Right renal pelvis (tissue), 4 donors: ENCODE measurements at regions not wholly inside any gene's neighbourhood (a gene's known extent, or its start where the extent isn't known, plus 50 kb on each side); places are given as distances from the start of the nearest gene placed in this dataset.

Experiments used
- DNase-seq, 4 donors: peaks; one replicate each; pipeline ENCODE4 v3.0.0-alpha.2; 2013; ENCODE audit warnings: low read depth in 4 of 4, low spot score in 3 of 4, missing footprints in 1 of 4

DNA sequence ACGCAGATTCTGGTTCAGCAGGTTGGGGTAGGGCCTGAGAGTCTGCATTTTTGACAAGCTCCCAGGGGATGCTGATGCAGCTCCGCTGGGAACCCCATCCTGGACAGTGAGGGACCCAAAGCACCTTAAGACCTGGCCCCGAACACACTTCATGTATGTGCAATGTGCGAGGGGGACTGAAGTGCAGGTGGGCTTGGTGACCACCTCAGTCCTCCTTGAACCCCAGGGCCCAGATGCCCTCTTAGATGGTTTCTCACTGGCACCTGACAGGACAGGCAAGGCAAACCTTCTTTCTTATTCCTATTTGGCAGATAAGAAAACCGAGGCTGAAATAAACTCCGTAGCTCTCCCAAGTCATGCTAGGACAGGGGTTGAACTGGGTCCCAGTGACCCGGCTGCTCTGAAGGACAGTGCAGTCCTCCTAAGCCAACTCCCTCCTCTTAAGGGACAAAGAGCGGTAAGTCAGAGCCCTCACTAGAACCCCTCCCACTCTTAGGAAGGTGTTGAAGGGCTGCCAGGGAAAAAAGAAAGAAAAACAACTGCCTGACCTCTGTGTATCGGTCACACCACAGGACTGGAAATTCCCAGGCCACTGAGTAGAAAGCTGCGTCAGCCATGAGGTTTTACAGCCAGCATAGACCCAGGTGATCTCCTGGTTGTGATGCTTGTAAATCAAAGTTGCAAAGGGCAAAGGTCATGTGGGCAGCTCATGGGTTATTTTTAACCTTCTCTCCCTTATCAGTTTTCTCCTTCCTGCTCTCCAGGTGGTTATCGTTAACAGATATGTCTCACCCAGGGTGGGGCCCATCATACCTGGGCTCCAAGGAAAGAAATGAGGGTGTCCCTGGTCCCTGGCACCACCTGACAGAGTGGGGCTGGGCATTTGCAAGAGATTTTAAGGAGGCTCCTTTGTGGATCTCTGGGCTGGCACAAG is 90.9 kb upstream of the SMNDC1 start:
- DNase-seq, result no peak

DNA sequence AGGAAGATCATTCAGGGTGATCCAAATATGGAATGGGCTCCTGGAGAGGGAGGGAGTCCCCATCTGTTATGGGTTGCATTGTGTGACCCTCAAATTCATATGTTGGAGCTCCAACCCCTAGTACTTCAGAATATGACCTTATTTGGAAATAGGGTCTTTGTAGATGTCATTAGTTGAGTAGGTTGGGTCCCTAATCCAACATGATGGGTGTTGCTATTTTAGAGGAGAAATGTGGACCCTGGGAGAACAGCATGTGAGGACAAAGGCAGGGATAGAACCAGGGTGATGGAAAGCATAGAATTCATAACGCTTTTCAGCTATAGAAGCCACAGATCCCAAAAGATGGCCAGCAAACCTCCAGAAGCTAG is 91.5 kb upstream of the SMNDC1 start:
- DNase-seq, result no peak

DNA sequence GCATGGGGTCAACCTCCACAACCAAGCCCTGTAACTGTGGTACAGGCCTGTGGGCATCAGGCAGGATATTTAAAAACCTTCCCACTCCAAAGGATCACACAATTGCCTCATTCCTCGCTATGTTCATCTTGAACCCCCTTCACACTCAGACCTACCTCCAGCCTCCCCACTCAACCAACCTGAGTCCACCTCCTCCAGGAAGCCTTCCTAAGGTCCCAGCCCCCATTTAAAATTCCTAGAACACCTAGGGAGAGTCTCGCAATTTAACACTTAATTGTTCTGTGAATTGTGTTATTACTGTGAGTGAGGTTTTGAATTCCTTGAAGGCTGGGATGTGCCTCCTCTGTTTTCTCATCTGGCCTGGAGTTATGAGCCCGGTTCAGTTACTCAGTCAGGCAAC is 93.1 kb upstream of the SMNDC1 start:
- DNase-seq, result no peak

- no peak for DNase-seq
Measured at GRCh38 chr10:110398419-110399105, 93.8 kb upstream of the SMNDC1 start.

DNA sequence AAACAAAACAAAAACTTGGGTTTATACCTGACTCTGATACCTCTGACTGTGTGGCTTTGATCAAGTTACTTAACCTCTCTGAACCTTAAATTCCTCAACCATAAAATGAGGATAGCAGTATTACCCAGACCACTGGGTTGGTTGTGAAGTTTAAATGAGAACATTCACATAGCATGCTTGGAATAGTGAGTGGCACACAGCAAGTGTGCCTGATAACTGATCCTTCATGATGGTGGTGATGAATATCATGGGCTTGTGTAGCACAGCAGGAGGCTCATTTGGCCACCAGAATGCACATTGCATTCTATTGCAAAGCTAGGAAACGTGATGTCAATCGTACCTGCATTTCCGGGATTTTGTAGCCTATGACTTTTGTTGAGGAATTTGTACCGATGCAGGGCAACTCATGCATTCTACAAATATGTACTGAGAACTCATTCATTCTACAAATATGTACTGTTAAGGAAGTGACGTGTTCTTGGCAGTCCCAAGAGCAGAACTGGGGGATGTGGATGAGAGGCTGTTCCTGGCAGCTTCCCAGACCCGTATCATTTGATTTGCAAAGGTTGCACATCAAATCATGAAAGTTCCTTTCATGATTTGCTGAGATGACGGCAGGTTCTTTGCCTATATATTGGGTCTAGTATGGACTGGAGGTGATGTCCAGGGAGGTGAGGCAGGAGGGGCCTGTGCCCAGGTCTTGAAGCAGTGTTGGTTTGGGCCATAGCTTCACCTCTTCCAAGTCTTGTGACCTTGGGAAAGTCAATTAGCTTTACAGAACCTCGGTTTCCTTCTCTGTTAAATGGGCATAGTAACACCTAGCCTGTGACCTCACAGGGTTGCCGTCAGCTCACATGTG is 94.6 kb upstream of the SMNDC1 start:
- no peak for DNase-seq

- no peak for DNase-seq
Measured at GRCh38 chr10:110399965-110400933, 95.5 kb upstream of the SMNDC1 start.

- no peak for DNase-seq
Measured at GRCh38 chr10:110401401-110402076, 96.2 kb upstream of the DUSP5 start.

DNA sequence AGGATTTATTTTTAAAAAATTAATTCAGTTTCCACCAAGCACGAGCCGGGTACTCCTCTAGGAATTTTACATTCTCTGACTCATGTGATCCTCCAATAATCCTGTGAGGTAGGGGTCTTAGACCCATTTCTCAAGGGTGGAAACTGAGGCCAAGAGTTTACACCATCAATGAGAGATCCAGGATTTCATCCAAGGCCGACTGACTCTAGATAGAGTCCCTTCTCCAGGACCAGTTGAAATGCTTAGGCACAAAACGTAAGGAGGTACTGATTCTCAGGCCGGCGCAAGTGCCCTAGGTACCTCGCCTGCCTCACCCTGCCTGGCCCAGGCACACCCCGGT is 95.7 kb upstream of the DUSP5 start:
- DNase-seq, result no peak

DNA sequence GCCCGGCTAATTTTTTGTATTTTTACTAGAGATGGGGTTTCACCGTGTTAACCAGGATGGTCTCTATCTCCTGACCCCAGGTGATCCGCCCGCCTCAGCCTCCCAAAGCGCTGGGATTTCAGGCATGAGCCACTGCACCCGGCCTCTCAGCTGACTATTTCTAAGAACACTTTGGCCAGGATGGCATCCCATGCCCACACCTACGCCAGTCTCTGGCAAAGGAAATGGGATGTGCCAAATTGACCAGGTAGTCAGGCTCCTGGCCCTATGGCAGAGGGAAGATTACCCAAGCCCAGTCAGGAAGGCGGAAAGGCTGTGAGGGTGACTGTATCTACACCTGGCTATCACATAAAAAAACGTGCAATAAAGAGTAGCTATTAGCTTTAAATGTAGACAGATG is 94.1 kb upstream of the DUSP5 start:
- no peak for DNase-seq

GRCh38 chr10:110404413-110404812 is 93.3 kb upstream of the DUSP5 start:
- no peak for DNase-seq

- DNase-seq, result no peak
Measured at GRCh38 chr10:110404825-110405224, 92.9 kb upstream of the DUSP5 start.

DNA sequence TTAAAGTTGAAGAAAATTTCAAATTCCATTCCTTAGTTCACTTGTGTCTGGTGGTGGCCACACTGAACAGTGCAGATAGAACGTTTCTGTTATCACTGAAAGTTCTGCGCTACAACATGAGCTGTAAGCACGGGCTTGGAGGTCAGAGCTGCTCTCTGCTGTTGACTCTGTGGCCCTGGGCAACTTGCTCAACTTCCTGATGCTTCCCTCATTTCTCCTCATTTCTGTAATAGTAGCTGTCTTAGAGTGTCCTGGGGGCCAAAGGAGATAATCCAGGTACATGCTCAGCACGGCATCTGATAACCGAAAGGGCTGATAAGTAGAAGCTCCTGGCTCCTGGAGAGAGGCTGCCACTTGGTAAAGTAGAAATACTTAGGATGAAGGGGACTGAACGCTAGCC is 92.3 kb upstream of the DUSP5 start:
- no peak for DNase-seq

DNA sequence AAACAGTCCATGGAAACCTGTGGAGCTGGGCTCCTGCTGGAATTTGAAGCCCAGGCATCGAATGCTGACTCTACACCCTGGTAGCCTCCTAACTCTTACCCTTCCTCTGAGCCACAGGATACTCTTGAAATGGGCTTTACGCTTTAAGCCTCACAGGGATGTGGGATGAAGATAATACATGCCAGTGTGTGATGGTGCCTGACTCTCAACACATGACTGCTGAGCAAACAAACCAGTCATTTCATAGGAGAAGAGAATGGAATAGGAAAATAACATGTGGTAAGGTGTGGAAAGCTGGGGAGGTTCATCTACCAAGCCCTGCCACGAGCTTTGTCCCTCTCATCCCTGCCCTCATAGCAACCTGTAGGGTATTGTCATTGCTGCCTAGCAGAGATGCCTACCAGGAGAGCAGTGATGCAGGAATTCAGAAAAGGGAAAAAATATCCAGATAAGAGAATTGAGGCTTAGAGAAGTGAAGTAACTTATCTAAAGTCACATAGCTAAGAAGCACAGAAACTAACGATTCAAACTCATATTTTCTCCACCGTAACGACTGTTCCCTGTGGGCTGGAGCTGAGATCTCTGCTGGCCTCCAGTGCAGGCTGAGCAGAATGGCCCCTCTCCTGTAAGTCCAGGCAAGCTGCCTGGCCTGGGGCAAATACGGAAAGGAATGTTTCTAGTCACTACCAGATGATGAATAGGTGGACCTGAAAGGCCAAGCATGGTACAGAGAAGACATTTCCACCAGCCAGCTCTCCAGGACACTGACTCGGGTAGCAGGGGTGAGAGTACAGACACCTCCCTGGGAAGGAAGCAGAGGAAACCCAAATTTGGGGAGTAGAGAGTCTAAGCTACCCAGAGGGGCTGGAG is 90.2 kb upstream of the DUSP5 start:
- DNase-seq, result no peak

GRCh38 chr10:110408203-110408871 is 89.4 kb upstream of the DUSP5 start:
- no peak for DNase-seq

GRCh38 chr10:110408943-110409342 is 88.8 kb upstream of the DUSP5 start:
- no peak for DNase-seq

- no peak for DNase-seq
Measured at GRCh38 chr10:110409488-110409887, 88.2 kb upstream of the DUSP5 start.

GRCh38 chr10:110409926-110410325 is 87.8 kb upstream of the DUSP5 start:
- DNase-seq, result no peak
